SU-DHL-6 (cell line): ENCODE measurements at regions not wholly inside any gene's neighbourhood (a gene's known extent, or its start where the extent isn't known, plus 50 kb on each side); places are given as distances from the start of the nearest gene placed in this dataset.

Experiments used
- EZH2phosphoT487 ChIP-seq: fragments of 200-600 bp; sonication (generic), shearing (Covaris generic); conservative IDR thresholded peaks from 2 replicates; pipeline ENCODE4 v1.6.1; 2018; ENCODE audit warnings: mild to moderate bottlenecking, antibody characterized with exemption, low read length, moderate library complexity, mixed read lengths
- TF ChIP-seq, protein P1 (sequence below): fragments of 200-600 bp; sonication (generic); IDR thresholded peaks from one replicate; pipeline ENCODE4 v1.5.1; 2017; ENCODE audit warnings: antibody characterized with exemption, mild to moderate bottlenecking, low read length, moderate library complexity; ENCODE audit not compliant: insufficient read depth, poor library complexity, severe bottlenecking

DNA sequence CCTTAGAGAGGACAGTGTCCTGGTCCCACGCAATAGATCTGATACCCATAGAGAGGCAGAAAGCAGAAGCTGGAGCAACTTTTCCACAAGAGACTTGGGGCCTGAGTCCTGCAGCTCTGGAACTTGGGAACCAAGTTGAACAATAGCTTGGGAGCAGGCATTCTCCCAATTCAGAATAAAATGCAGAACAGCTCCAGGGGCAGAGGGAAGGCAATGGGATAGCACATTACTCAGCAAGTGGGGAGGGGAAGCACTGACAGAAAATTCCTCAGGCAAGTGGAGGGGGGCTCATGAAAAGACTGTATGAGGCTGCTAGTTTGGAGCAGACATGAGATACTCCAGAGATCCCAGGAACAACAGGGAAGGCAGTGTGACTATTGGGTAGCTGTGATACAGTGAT is 513.6 kb downstream of the HINT1 start:
- TF ChIP-seq, protein P1, sequence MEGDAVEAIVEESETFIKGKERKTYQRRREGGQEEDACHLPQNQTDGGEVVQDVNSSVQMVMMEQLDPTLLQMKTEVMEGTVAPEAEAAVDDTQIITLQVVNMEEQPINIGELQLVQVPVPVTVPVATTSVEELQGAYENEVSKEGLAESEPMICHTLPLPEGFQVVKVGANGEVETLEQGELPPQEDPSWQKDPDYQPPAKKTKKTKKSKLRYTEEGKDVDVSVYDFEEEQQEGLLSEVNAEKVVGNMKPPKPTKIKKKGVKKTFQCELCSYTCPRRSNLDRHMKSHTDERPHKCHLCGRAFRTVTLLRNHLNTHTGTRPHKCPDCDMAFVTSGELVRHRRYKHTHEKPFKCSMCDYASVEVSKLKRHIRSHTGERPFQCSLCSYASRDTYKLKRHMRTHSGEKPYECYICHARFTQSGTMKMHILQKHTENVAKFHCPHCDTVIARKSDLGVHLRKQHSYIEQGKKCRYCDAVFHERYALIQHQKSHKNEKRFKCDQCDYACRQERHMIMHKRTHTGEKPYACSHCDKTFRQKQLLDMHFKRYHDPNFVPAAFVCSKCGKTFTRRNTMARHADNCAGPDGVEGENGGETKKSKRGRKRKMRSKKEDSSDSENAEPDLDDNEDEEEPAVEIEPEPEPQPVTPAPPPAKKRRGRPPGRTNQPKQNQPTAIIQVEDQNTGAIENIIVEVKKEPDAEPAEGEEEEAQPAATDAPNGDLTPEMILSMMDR = no peak
- no peak for TF ChIP-seq EZH2phosphoT487
